CD4-positive, CD25-positive, alpha-beta regulatory T cell (primary cell): ENCODE measurements at regions not wholly inside any gene's neighbourhood (a gene's known extent, or its start where the extent isn't known, plus 50 kb on each side); places are given as distances from the start of the nearest gene placed in this dataset.

Experiments
- ATAC-seq, 2 donors: fragments of 150-1000 bp; cut with Tn5 transposase; one replicate each; pipeline ENCODE4 v1.10.0; 2021; ENCODE audit warnings: low read depth in 2 of 2, moderate number of reproducible peaks in 2 of 2, moderate library complexity in 1 of 2
- DNase-seq, 3 donors: peaks; one replicate each; pipeline versions ENCODE4 v3.0.0 to v3.0.0-alpha.2; 2012 to 2022; ENCODE audit warnings: mixed read lengths in 1 of 3
- H3K27ac ChIP-seq: one replicate; pipeline ENCODE4 v1.7.0; 2013; ENCODE audit warnings: mild to moderate bottlenecking, low read length; ENCODE audit not compliant: insufficient read depth, poor library complexity, severe bottlenecking
- H3K27me3 ChIP-seq: one replicate; pipeline ENCODE4 v1.7.0; 2013; ENCODE audit warnings: low read length; ENCODE audit not compliant: control insufficient read depth, insufficient read depth
- H3K36me3 ChIP-seq: one replicate; pipeline ENCODE4 v1.7.0; 2013; ENCODE audit warnings: mild to moderate bottlenecking, low read length, moderate library complexity; ENCODE audit not compliant: control insufficient read depth, insufficient read depth
- H3K4me1 ChIP-seq: 2 replicates; pipeline ENCODE4 v1.7.0; 2013; ENCODE audit warnings: mild to moderate bottlenecking, low read length; ENCODE audit not compliant: insufficient read depth, control insufficient read depth, poor library complexity, severe bottlenecking
- H3K4me3 ChIP-seq: one replicate; pipeline ENCODE4 v1.7.0; 2013; ENCODE audit warnings: low read depth, mild to moderate bottlenecking, low read length, moderate library complexity
- H3K9me3 ChIP-seq, 2 experiments: 1 replicate in 1 of 2; 2 replicates in 1 of 2; pipeline ENCODE4 v1.7.0; 2013; ENCODE audit warnings: low read length in 2 of 2, mild to moderate bottlenecking in 1 of 2, moderate library complexity in 1 of 2; ENCODE audit not compliant: control insufficient read depth in 2 of 2
- H3K27ac Mint-ChIP-seq, 3 donors: one replicate each; pipeline ENCODE4 v1.8.0; 2020 to 2022; ENCODE audit warnings: mild to moderate bottlenecking in 3 of 3, mixed read lengths in 3 of 3, moderate library complexity in 2 of 3
- H3K27me3 Mint-ChIP-seq: one replicate; pipeline ENCODE4 v1.8.0; 2022; ENCODE audit warnings: mild to moderate bottlenecking, mixed read lengths
- H3K36me3 Mint-ChIP-seq: one replicate; pipeline ENCODE4 v1.8.0; 2020; ENCODE audit warnings: mixed read lengths
- H3K4me1 Mint-ChIP-seq, 4 donors: one replicate each; pipeline ENCODE4 v1.8.0; 2020 to 2022; ENCODE audit warnings: mixed read lengths in 4 of 4, mild to moderate bottlenecking in 1 of 4
- H3K4me3 Mint-ChIP-seq, 4 donors: one replicate each; pipeline ENCODE4 v1.8.0; 2020 to 2022; ENCODE audit warnings: mild to moderate bottlenecking in 4 of 4, mixed read lengths in 4 of 4, moderate library complexity in 3 of 4
- H3K9me3 Mint-ChIP-seq, 7 donors: one replicate each; pipeline ENCODE4 v1.8.0; 2020 to 2022; ENCODE audit warnings: mixed read lengths in 7 of 7, mild to moderate bottlenecking in 3 of 7, moderate library complexity in 2 of 7

GRCh38 chr2:81940266-81940955, 1635.9 kb upstream of the LRRTM1 start:
- peaks cover 0 to 18% (median 4%) of the 10 kb centered on the region in 7 donors for H3K9me3 Mint-ChIP-seq
- H3K27ac Mint-ChIP-seq, result no peak overlapping the region

GRCh38 chr2:81937944-81938343, 1633.4 kb upstream of the LRRTM1 start:
- H3K36me3 Mint-ChIP-seq, result no peaks in the 10 kb centered on the region
- DNase-seq (no peak), ATAC-seq (no peak)
- no peaks in the 10 kb centered on the region for H3K4me1 Mint-ChIP-seq
- H3K27ac Mint-ChIP-seq, result no peak overlapping the region
- Histone ChIP-seq H3K9me3 (peaks cover 0 to 4% of the 10 kb centered on the region in 2 experiments), H3K4me1 (no peaks in the 10 kb centered on the region), H3K27me3 (no peaks in the 10 kb centered on the region), H3K4me3 (no peak overlapping the region), H3K27ac (no peak overlapping the region), H3K36me3 (no peaks in the 10 kb centered on the region)
- H3K27me3 Mint-ChIP-seq, result no peaks in the 10 kb centered on the region
- peaks cover 0 to 15% (median 2%) of the 10 kb centered on the region in 7 donors for H3K9me3 Mint-ChIP-seq
- no peak overlapping the region for H3K4me3 Mint-ChIP-seq

More at GRCh38 chr2:81940266-81940955, 1635.9 kb upstream of the LRRTM1 start:
- H3K4me1 Mint-ChIP-seq, result no peaks in the 10 kb centered on the region
- Histone ChIP-seq H3K27me3 (no peaks in the 10 kb centered on the region), H3K4me3 (no peak overlapping the region), H3K27ac (no peak overlapping the region), H3K4me1 (no peaks in the 10 kb centered on the region), H3K36me3 (no peaks in the 10 kb centered on the region), H3K9me3 (peaks cover 2 to 4% of the 10 kb centered on the region in 2 experiments)
- DNase-seq, result no peak
- H3K27me3 Mint-ChIP-seq, result no peaks in the 10 kb centered on the region
- H3K36me3 Mint-ChIP-seq, result no peaks in the 10 kb centered on the region
- no peak overlapping the region for H3K4me3 Mint-ChIP-seq
- ATAC-seq, result no peak

GRCh38 chr2:81903534-81903933, 1599.0 kb upstream of the LRRTM1 start:
- Histone ChIP-seq H3K27ac (no peak overlapping the region), H3K9me3 (peaks cover 0 to under 1% of the 10 kb centered on the region in 2 experiments), H3K4me3 (no peak overlapping the region), H3K27me3 (no peaks in the 10 kb centered on the region), H3K4me1 (no peaks in the 10 kb centered on the region), H3K36me3 (no peaks in the 10 kb centered on the region)
- no peak for ATAC-seq
- Mint-ChIP-seq H3K4me3 (no peak overlapping the region), H3K36me3 (no peaks in the 10 kb centered on the region), H3K27ac (no peak overlapping the region), H3K4me1 (no peaks in the 10 kb centered on the region), H3K9me3 (peaks cover 2 to 20% (median 8%) of the 10 kb centered on the region in 7 donors), H3K27me3 (no peaks in the 10 kb centered on the region)
- no peak for DNase-seq

- ATAC-seq, result no peak
Measured at GRCh38 chr2:81901017-81901416, 1596.5 kb upstream of the LRRTM1 start.

GRCh38 chr2:81895620-81896250, 1591.2 kb upstream of the LRRTM1 start:
- H3K27ac Mint-ChIP-seq, result no peak overlapping the region
- H3K9me3 Mint-ChIP-seq, result peaks cover 2 to 17% (median 6%) of the 10 kb centered on the region in 7 donors
- H3K27me3 Mint-ChIP-seq, result no peaks in the 10 kb centered on the region
- Histone ChIP-seq H3K27ac (no peak overlapping the region), H3K4me1 (no peaks in the 10 kb centered on the region), H3K9me3 (no peaks in the 10 kb centered on the region), H3K4me3 (no peak overlapping the region), H3K36me3 (no peaks in the 10 kb centered on the region), H3K27me3 (no peaks in the 10 kb centered on the region)
- no peaks in the 10 kb centered on the region for H3K36me3 Mint-ChIP-seq
- no peak for DNase-seq
- H3K4me1 Mint-ChIP-seq, result no peaks in the 10 kb centered on the region
- ATAC-seq, result no peak
- no peak overlapping the region for H3K4me3 Mint-ChIP-seq

More at GRCh38 chr2:81901017-81901416, 1596.5 kb upstream of the LRRTM1 start:
- no peak for DNase-seq
- Mint-ChIP-seq H3K36me3 (no peaks in the 10 kb centered on the region), H3K9me3 (peaks cover 0 to 19% (median 11%) of the 10 kb centered on the region in 7 donors), H3K4me3 (no peak overlapping the region), H3K27me3 (no peaks in the 10 kb centered on the region), H3K4me1 (no peaks in the 10 kb centered on the region), H3K27ac (no peak overlapping the region)
- Histone ChIP-seq H3K36me3 (no peaks in the 10 kb centered on the region), H3K9me3 (no peaks in the 10 kb centered on the region), H3K27me3 (no peaks in the 10 kb centered on the region), H3K4me1 (no peaks in the 10 kb centered on the region), H3K27ac (no peak overlapping the region), H3K4me3 (no peak overlapping the region)

GRCh38 chr2:81894451-81894990, 1590.0 kb upstream of the LRRTM1 start:
- Histone ChIP-seq H3K4me1 (no peaks in the 10 kb centered on the region), H3K36me3 (no peaks in the 10 kb centered on the region), H3K27ac (no peak overlapping the region), H3K9me3 (no peaks in the 10 kb centered on the region), H3K27me3 (no peaks in the 10 kb centered on the region), H3K4me3 (no peak overlapping the region)
- Mint-ChIP-seq H3K4me3 (peak overlapping the region in 1 of 4 donors; percentile 71), H3K4me1 (no peaks in the 10 kb centered on the region), H3K27me3 (no peaks in the 10 kb centered on the region), H3K9me3 (peaks cover 3 to 15% (median 6%) of the 10 kb centered on the region in 7 donors), H3K36me3 (no peaks in the 10 kb centered on the region), H3K27ac (no peak overlapping the region)
- DNase-seq (no peak), ATAC-seq (no peak)

GRCh38 chr2:81876624-81877023, 1572.1 kb upstream of the LRRTM1 start:
- ATAC-seq (no peak), DNase-seq (no peak)
- Mint-ChIP-seq H3K4me1 (no peaks in the 10 kb centered on the region), H3K27ac (no peak overlapping the region), H3K9me3 (peaks cover 0 to 23% (median 5%) of the 10 kb centered on the region in 7 donors), H3K36me3 (no peaks in the 10 kb centered on the region), H3K4me3 (no peak overlapping the region), H3K27me3 (no peaks in the 10 kb centered on the region)
- no peaks in the 10 kb centered on the region for H3K27me3 ChIP-seq
- H3K36me3 ChIP-seq, result no peaks in the 10 kb centered on the region
- no peak overlapping the region for H3K4me3 ChIP-seq
- no peak overlapping the region for H3K27ac ChIP-seq
- no peaks in the 10 kb centered on the region for H3K4me1 ChIP-seq
- H3K9me3 ChIP-seq, result peaks cover 3 to 5% of the 10 kb centered on the region in 2 experiments
